ENCODE measurements at regions not wholly inside any gene's neighbourhood (a gene's known extent, or its start where the extent isn't known, plus 50 kb on each side); places are given as distances from the start of the nearest gene placed in this dataset.

DNA sequence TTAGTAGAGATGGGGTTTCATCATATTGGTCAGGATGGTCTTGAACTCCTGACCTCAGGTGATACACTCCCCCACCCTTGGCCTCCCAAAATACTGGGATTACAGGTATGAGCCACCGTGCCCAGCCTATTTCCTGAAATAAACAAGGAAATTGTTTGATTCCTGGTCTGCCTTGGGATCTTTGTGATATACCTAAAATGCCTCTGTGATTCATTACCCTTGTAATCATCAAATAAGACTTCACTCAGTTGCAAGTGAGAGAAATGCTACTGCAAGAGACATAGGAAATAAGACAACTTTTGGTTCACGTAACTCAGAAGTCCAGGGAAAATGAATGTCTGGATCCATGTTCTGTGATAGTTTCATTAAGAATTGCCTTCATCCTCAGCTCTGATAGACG lies 173.2 kb upstream of the MARCKS start:
- TF ChIP-seq, protein P1, sequence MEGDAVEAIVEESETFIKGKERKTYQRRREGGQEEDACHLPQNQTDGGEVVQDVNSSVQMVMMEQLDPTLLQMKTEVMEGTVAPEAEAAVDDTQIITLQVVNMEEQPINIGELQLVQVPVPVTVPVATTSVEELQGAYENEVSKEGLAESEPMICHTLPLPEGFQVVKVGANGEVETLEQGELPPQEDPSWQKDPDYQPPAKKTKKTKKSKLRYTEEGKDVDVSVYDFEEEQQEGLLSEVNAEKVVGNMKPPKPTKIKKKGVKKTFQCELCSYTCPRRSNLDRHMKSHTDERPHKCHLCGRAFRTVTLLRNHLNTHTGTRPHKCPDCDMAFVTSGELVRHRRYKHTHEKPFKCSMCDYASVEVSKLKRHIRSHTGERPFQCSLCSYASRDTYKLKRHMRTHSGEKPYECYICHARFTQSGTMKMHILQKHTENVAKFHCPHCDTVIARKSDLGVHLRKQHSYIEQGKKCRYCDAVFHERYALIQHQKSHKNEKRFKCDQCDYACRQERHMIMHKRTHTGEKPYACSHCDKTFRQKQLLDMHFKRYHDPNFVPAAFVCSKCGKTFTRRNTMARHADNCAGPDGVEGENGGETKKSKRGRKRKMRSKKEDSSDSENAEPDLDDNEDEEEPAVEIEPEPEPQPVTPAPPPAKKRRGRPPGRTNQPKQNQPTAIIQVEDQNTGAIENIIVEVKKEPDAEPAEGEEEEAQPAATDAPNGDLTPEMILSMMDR (IDR thresholded peaks at IDR 0.05; ENCODE audit: insufficient read depth, low read length) = no peak
- TF ChIP-seq POLR2AphosphoS5 (IDR thresholded peaks at IDR 0.05; ENCODE audit: low read depth) = no peak
- TF ChIP-seq, protein P2, sequence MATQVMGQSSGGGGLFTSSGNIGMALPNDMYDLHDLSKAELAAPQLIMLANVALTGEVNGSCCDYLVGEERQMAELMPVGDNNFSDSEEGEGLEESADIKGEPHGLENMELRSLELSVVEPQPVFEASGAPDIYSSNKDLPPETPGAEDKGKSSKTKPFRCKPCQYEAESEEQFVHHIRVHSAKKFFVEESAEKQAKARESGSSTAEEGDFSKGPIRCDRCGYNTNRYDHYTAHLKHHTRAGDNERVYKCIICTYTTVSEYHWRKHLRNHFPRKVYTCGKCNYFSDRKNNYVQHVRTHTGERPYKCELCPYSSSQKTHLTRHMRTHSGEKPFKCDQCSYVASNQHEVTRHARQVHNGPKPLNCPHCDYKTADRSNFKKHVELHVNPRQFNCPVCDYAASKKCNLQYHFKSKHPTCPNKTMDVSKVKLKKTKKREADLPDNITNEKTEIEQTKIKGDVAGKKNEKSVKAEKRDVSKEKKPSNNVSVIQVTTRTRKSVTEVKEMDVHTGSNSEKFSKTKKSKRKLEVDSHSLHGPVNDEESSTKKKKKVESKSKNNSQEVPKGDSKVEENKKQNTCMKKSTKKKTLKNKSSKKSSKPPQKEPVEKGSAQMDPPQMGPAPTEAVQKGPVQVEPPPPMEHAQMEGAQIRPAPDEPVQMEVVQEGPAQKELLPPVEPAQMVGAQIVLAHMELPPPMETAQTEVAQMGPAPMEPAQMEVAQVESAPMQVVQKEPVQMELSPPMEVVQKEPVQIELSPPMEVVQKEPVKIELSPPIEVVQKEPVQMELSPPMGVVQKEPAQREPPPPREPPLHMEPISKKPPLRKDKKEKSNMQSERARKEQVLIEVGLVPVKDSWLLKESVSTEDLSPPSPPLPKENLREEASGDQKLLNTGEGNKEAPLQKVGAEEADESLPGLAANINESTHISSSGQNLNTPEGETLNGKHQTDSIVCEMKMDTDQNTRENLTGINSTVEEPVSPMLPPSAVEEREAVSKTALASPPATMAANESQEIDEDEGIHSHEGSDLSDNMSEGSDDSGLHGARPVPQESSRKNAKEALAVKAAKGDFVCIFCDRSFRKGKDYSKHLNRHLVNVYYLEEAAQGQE (IDR thresholded peaks at IDR 0.05; ENCODE audit: insufficient replicate concordance, low read depth) = no peak
